HG03520 (cell line): ENCODE measurements at regions not wholly inside any gene's neighbourhood (a gene's known extent, or its start where the extent isn't known, plus 50 kb on each side); places are given as distances from the start of the nearest gene placed in this dataset.
"Not testable (repeated sequence)": the region's sequence is repeated elsewhere in the genome, so short reads cannot be mapped to it uniquely, and the experiment has no call there.

ENCODE experiments used
- ATAC-seq: cut with Tn5 transposase; IDR thresholded peaks from one replicate; pipeline ENCODE4 v1.9.1; 2021; ENCODE audit warnings: mild to moderate bottlenecking, moderate library complexity; ENCODE audit not compliant: unreplicated experiment

DNA sequence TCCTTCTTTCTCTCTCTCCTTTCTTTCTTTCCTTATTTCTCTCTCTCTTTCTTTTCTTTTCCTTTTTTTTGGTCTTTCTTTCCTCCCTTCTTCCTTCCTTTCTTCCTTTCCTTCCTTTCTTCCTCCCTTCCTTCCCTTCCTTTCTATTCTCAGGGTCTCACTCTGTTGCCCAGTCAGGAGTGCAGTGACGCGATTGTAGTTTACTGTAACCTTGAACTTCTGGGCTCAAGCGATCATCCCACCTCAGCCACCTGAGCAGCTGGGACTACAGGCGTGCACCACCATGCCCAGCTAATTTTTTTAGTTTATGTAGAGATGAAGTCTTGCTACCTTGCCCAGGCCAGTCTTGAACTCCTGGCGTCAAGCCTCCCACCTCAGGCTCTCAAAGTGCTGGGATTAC is 83.8 kb upstream of the PPM1B start:
- ATAC-seq, result no peak

DNA sequence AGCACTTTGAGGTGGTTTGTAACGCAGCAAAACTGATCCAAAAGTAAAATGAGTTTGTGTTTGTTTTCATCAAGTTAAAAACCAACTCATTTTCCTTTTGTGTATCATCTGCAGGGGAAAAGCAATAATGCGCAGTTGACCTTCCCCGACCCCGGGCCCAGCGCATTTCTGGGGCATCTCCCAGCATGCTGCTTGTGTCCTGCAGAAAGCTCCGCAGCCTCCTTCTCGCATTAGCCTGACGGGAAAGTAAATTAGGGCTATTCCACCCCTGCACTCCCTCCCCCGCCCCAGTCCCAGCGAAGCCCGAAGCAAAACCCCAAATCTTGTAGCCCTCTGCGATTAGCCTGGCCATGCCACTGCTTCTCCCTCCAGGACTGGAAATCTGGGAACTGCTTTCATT is 82.0 kb upstream of the PPM1B start:
- ATAC-seq, result no peak

DNA sequence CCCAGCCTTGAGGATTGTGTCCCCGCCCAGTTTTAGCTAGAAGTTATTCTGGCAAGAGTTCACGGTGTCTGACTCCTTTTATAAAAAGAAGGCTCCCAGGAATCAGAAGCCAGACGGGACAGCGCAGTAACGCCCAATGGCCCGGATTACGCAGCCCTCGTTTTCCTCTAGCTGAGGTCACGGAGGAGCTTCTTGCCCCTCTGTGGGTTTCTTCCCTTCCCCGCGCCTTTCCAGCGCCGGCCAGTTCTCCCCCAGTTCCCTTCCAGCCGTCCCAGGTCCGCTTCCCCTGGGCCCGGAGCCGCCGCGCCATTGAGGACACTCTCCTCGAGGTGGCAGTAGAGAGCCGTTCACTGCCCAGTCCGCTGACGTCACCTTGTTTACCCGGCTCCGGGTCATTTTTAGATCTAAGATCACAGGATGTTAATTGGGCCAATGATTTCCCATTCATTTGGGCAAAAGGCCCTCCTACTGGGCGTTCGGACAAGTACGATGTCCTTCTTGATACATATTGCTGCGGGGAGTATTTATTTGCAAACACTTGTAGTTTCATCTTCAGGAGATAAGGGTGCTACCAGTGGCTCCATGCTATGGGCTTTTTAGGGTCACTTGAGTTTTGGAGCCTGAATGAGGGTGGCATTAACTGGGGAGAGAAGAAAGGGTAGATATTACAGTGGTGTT is 81.5 kb upstream of the PPM1B start:
- peak; percentile 68 for ATAC-seq

DNA sequence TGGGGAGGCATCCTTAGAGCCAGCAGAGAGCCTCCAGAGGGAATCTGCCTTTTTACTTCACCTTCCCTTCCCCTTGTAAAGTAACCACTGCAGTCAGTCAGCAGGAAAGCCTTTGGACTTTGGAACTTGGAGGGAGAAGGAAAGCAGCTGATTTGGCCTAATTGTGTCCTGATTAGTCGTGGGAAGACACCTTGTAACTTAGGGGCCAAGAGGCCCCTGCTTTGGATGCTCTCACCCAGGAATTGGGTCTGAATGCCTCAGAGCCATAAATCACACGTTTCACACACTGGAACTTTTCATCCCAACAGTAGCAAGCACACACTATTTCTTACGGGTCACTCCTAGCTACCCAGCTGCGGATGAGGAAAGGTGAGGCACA is 81.0 kb upstream of the PPM1B start:
- ATAC-seq, result no peak

DNA sequence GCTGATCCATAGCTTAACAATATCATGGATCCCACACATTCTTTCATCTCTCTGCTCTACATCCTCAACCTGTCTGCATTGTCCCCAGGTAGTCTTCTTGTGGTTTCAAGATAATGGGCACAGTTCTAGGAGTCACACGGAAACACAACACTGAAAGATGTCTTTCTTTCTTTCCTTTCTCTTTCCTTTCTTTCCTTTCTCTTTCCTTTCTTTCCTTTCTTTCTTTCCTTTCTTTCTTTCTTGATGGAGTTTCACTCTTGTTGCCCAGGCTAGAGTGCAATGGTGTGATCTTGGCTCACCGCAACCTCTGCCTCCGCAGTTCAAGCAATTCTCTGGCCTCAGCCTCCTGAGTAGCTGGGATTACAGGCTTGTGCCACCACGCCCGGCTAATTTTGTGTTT is 76.2 kb upstream of the PPM1B start:
- ATAC-seq, result not testable (repeated sequence)

DNA sequence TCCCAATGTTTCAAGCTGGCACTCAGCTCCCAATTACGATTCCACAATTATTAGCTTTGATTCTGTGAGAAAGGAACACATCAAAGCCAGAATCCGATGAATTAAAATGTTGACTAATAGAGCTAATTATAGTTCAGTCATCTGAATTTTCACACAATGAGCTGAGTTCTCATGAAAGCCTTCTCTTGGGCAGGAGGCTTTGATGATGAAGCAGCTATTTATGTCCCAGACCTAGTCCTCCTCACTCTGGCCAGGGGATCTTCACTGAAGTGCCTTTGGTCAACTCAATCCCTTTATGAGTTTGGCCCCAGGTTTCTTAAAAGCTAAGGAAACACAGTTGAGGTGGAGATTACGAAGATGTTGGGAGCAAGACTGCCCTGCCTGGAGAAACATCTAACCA is 74.7 kb upstream of the PPM1B start:
- no peak for ATAC-seq

DNA sequence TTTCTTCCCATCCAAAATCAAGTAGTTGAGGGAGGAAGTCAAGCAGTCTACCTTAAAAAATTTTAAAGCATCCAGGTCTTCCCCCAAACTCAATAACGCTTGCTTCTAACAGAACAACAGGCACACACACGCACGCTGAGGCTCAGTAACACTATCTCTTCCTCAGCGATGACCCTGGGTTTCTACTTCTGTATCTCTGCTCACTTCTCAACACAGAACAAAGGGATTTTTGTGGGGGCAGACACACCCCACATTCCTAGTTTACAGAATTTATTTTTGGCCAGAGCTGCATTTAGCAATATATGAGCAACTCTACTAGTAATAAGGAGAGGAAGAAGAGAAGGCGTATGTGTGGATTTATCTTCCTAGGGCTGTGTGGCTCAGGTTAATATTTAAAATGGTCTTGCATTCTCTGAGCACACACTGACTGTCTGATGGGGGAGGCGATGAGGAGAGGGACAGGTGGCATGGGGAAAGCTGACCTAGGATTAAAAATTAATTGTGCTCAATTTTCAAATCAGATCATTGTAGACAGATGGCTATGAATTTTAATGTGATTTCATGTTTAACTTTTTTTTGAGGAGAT is 71.3 kb upstream of the PPM1B start:
- ATAC-seq, result no peak

DNA sequence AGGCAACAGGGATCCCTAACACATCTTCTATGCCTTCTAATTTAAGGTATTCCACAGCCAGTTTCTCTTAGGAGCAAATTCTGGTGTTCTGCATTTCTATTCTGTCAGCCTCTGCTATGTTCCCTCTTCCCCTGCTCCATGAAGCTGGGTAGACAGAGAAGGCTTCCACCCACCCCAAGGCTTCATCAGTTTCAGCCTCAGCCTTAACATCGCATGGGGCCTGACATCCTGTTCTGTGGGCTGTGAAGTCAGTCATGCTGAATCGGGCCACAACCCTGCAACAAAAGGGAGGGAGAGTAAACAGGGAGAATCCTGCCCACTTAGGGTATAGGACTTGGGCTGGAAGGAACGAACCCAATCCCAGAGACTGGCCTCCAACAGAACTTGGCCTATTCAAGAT is 70.6 kb upstream of the PPM1B start:
- ATAC-seq, result no peak

DNA sequence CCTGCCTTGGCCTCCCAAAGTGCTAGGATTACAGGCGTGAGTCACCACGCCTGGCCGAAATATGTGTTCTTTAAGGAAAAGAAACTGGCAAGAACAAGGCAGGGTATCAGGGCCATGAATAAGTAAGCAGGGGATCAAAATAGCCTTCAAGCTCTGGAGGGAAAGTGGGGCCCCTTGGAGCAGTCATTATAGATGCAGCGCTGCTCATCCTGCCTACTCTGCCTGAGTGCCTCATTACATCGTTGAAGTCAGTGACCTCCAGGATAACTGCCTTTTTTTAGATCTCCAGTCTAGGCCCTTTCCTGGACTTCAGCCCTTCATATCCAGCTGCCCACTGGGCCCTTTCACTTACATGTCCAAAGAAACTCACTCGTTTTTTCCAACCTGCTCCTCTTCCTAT is 69.8 kb upstream of the PPM1B start:
- no peak for ATAC-seq

DNA sequence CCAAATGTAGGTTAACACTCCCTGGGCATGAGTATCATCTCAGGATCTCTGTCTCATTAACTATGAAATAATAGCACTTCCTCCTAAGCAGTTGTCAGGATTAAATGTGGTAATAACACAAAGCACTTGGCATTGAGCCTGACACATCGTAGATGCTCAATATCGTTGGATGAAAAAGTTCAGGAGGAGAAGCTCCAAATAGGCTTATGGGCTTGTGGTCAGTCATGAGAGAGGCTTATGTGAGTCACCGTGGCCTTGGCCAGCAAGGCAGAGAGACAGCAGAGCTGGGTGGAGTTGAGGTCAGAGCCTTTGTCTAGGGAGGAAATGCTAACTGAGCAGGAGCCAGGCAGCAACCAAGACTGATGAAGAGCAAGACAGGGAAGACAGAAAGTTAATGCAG is 68.3 kb upstream of the PPM1B start:
- no peak for ATAC-seq

DNA sequence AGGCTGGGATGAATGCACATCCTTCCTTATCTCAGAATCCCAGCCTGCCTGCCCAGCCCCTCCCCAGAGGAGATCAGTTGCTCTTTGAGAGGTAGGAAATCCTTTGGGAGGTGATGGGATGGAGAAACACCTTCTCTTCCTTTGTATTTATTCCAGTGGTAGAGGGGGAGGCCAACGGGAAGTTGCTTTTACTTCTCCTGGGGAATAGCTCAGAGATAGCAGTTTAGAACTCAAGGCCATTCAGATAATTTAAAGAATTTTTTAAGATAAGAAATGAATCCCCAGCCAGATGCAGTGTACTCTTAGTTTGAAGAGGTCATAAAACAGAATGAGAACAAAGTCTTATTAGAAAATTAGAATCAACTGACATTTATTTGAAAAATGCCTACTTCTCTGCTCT is 67.4 kb upstream of the PPM1B start:
- no peak for ATAC-seq

DNA sequence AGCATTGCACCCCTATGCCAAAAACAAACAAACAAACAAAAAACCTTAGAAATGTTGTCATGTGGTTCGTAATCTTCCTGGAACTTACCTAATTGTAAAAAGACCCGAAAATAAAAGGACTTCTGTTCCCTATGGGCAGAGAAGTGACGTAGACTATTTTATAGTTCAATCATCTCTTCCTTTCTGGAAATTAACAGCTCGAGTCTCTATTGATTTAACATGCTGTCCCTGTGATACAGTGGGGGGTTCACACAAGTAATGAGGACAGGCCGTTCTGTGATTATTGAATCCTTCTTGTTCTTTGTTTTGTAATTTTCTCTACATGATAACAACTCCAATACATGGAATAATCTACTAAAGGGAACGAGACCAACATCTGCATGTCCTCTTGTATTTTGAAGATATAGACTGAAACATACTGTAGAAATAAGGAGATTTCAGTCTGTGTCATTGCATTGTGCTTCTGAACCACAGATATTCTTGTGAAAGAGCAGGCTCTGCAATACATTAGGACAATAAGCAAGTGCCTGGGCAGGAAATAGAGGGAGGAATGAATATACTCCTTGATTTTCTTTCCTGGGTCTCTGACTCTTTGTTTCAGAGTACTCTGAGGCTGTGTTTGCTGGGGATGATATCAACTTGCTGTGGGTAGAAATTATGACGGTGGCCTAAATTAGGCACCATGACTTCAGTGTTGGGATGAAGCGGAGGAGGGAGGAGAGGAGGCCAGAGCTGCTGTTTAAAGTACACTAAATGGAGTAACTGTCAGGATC is 65.7 kb upstream of the PPM1B start:
- no peak for ATAC-seq

DNA sequence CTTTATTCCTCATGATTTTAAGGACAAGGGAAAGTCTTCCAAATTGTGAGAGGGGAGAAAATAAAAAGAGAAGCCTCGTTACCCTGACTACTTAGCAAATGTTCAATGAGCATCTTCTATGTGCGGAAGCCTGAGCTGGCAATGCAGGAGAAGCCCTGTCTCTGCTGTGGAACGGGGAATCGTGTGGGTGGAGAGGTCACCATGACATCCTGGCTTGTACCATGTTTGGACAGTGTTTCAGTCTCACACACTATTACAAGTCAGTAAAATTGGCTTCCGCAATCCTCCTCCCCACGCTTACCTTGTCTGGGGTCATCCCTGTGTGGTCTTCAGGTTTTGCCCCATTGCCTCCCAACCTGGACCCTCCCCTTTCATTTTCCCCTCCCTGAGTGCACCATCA is 65.0 kb upstream of the PPM1B start:
- no peak for ATAC-seq

DNA sequence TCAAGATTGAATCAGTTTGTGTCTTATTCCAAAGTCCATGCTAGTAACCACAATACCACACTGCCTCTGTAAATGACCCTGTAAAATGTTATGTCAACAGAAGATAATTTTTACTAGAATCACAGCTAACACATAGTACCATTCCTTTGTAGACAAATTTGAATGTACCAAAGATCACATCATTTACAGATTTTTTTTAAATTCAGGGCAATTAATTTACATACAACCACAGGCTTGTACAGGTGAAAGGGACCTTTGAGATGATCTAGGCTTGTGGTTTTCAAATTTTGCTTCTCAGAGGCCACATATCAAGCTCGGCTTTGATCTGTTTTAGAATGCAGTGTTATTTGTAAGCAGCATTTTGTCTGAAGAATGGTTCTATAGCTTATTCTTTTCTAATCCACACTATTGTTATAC is 63.8 kb upstream of the PPM1B start:
- no peak for ATAC-seq

DNA sequence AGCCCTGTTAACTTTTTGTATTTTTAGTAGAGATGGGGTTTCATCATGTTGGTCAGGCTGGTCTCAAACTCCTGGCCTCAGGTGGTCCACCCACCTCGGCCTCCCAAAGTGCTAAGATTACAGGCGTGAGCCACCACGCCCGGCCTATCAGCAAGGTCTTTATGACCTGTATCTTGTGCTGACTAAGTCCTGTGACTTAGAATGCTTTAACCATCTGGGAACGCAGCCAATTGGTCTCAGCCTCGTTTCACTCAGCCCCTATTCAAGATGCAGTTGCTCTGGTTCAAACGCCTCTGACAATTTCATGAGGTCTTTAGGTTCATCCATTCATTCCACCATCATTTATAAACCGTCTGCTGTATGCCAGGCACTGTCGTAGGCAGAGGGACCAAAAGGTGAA is 62.2 kb upstream of the PPM1B start:
- ATAC-seq, result not testable (repeated sequence)

DNA sequence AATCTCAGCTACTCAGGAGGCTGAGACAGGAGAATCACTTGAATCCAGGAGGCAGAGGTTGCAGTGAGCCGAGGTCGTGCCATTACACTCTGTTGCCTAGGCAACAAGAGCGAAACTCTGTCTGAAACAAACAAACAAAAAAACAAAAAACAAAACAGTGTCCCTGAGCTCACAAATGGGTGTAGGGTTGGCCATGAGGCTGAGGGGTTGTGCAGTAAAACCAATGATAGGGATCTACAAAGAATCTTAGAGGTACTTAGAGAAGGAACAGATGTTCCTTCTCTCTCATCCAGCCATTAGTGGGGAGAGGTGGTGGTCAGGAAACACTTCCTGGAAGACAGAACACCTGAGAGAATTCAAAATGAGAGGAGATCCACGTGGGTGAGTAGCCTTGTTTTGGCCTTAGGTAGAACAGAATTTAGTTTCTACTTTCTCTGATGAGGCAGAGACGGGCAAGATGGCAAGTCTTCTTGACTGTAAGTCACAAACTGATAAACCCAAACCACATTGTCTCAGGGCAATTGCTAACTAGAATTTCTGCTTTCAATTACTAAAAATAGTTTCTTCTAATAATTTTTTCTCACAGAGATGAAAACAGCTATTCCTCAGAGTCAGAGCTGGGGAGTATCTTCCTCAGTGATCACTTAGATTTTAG is 61.5 kb upstream of the PPM1B start:
- peak; percentile 83 for ATAC-seq

DNA sequence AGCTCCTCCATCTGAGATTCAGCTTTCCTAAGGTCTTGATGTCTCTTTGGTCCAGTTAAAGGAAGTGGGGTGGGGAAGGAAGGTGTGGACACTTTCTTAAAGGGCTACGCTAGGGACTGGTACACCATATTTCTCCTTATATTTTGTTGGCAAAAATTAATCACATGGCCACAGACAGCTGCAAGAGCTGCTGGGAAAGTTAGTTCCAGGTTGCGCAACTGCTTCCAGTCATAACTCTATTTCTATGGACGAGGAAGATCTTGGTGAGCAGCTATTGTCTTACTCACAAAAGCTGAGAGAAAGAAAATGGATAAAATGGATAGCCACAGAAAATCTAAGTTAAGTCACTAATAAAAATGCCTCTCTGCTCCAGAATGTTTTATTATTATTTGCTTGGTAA is 60.7 kb upstream of the PPM1B start:
- no peak for ATAC-seq

DNA sequence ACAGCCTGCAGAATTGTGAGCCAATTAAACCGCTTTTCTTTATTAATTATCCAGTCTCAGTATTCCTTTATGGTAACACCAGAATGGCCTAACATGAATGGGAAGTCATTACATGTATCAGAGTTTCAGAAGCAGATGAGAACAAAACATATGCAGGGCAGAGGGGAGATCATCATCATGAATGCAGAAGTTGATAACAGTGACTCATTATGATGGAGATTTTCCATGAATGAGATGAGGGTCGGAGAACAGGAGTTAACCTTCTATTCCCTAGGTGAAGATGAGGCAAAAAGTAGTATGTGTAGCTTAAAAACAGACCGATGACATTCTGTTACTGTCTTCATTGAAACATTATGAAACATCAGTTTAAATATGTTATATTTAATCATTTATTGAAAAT is 59.5 kb upstream of the PPM1B start:
- no peak for ATAC-seq

DNA sequence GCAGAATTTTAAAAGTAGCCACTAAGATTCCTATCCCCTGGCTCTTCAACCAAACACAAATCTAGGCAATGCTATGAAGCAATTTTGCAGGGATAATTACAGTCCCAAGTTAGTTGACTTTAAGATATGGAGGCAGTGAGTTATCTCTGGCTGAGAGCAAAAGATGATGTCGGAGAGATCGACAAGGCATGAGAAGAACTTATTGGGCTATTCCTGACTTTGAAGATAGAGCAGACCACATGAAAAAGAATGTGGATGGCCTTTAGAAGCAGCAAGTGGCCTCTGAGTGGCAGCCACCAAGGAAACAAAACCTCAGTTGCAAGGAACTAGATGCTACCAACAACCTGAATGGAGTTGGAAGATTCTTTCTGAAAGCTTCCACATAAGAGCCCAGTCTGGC is 58.2 kb upstream of the PPM1B start:
- no peak for ATAC-seq

DNA sequence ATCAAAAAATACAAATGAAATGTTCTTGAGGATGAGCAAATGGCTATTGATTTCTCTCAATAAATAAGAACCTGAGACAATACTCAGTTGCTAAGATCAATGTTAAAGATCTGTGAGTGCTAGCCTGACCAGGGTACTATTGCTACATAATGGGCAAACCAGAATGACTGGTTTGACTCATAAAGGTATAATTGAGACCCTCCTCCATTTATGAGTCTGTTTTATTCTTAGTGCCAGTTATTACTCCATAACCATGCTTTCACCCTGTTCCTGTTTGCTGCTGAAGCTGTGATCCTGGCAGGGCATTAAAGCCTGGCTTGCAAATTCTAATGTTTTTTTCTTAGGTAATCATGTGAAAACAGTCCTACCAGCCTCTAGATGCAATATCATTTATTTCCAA is 56.6 kb upstream of the PPM1B start:
- no peak for ATAC-seq

DNA sequence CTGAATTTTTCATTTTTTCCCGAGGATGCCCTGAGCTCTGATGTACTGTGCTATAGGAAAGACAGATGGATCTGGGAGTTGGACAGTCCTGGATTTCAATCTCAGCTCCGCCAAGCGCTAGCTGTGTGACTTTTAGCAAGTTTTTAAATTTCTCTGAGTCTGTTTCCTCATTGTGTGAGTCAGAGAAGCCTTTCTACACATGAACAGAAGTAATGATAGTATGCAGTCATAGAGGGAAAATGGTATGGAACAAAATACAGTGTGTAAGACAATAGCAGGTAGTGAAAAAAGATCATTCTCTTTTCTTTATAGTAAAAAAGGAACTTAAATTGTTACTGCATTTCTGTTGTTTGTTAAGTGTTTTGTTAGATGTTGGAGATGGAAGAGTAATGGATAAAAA is 52.4 kb upstream of the PPM1B start:
- no peak for ATAC-seq

DNA sequence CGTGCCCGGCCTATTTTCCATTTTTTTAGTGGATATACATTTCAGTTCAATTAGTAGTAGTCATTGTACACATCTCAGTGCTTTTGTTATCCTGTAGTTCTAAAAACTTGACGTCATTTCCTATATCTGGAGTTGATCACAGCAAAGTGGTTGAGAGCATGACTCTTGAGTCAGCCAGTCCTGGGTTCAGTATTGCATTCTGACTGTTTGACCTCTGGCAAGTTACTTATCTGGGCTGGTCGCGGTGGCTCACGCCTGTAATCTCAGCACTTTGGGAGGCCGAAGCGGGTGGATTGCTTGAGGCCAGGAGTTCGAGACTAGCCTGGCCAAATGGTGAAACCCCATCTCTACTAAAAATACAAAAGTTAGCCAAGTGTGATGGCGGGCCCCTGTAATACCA is 50.4 kb upstream of the PPM1B start:
- ATAC-seq, result no peak
